ENCODE measurements at regions not wholly inside any gene's neighbourhood (a gene's known extent, or its start where the extent isn't known, plus 50 kb on each side); places are given as distances from the start of the nearest gene placed in this dataset.
"Not testable (repeated sequence)": the region's sequence is repeated elsewhere in the genome, so short reads cannot be mapped to it uniquely, and the experiment has no call there.

DNA sequence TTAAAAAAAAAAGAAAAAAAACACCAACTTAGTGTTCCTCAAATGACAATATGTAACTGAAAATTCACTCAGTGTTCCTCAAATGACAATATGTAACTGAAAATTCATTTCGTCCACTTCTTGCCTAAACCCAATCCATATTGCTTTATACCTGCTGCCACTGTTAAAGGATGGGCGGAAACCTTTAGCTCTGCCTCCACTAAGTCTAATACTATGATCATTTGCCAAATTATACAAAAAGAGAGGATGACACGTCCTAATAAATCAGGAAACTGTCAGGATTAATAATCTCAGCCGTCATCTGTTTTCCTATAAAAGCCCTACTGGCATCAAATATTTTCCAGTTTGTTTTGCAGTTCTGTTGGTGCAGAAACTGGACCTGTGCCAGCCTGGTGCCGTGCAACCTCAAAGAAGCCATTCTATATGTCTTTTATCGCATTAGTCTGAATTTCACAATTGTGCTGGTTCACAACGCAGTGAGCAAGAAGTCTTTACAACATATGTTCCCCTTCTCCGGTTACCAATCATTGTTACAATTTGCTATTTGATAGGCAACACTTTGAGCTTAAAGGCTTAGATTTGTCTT, 160.4 kb upstream of the KCNH8 start:
- DNase-seq (ENCODE audit: low read depth), result no peak

DNA sequence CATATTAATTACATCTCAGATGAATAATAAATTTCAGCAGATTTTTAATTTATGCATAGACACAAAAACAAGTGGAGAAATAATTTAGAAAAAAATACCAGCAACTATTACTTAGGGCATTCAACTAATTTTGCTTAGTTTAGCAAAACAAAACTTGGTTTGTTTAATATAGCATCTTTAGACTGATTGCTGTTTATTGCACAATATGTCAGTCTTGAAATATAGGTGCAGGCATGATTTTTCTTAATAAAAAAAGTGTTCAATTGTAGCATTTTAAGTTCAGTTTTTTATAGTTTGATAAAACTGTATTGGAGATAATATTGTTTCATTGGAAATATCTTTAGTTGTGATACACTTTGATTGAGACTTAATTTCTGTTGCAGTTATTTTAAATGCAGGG, 161.2 kb upstream of the KCNH8 start:
- DNase-seq (ENCODE audit: low read depth), result no peak

- DNase-seq (ENCODE audit: low read depth), result no peak
Observed at GRCh38 chr3:18982920-18983319, 165.4 kb upstream of the KCNH8 start.

DNA sequence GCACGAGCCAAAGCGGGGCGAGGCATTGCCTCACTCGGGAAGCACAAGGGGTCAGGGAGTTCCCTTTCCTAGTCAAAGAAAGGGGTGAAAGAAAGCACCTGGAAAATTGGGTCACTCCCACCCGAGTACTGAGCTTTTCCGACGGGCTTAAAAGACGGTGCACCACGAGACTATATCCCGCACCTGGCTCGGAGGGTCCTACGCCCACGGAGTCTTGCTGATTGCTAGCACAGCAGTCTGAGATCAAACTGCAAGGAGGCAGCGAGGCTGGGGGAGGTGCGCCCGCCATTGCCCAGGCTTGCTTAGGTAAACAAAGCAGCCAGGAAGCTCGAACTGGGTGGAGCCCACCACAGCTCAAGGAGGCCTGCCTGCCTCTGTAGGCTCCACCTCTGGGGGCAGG, 172.2 kb upstream of the KCNH8 start:
- not testable (repeated sequence) for DNase-seq (ENCODE audit: low read depth)

DNA sequence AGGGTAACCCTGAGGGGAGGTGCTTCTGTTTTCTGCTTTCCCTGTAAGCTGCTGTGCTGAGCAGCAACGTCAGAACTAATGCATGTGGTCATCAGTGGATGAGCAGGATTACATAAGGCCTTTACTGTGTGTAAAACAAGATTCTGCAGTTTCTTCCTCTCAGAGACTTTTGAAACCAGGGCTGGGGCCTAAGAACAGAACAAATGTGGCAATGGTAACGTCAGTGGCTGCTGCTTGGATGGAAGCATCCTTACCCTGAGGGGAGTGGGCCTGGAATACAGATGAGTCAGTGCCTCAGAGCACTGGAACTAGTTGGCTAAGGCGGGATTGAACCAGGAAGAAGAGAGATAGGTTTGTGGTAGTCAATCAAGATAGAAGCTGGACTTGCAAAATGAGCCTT, 180.2 kb upstream of the KCNH8 start:
- no peak for DNase-seq (ENCODE audit: low read depth)

DNA sequence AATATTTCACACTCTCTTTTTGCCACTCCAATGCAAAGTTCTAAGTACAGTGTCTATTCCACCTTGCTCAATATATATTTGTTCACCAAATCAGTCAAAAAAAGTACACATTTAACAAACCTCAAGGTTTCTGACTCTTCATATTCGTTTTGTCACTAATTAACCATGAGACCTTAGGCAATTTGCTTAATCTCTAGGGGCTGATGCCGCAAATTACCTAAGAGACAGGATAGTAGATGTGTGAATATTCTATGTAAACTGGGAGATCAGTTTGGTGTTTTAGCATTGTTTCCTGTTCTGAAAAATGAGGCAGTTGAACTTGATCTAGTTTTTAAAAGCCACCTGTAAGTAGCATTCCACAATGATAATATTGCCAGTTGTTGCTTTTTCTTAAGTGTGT, 182.5 kb upstream of the KCNH8 start:
- DNase-seq (ENCODE audit: low read depth), result no peak

DNA sequence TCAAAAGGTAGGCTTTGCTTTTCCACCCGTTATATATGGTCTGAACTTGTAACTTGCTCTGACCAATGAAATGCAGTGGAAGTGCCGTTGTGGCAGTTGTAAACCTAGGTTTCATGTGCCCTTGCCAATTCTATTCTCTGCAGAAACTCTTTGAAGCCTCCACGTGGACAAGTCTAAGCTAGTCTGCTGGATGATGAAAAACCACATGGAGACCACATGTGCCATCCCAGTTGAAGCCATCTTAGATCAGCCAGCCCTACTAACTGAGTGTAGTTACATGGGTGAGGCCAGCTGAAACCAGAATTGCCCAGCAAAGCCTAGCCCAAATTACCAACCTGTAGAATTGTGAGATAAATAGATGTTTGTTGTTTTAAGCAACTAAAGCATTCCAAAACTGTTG, 183.7 kb upstream of the KCNH8 start:
- no peak for DNase-seq (ENCODE audit: low read depth)

DNA sequence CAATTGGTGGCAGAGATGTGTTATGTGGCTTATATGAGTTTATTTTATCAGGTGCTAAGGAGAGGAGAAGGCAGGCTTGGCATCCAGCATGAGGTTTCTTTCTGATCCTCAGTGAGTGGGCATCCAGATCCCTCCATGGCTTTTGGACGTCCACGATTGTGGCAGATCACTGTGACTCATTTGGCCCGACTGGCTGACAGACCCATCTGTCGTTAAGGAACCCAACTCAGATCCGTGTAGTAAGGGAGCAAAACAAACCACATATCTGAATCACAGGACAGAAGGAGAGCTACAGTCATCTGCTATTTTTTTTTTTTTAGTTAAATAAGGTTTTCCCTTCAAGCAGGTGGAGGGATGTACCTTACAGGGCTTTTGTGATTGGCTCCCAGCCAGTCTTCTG, 197.0 kb upstream of the KCNH8 start:
- DNase-seq (ENCODE audit: low read depth), result no peak

DNA sequence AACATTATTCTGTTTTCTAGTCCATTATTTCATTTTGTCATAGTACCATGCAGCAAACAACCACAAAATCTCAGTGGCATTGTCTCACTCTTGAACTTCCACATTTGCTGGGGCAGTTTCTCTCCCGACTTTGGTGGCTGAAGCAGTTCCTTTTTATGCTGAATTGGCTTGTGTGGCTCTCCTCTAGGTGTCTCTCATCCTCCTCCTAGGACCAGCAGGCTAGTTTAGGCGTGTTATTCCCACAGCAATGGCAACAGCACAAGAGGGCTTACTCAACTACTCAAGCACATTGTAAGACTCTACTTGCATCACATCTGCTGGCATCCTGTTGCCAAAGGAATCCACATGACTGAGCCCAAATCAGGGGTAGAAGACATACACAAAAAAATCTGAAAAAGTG, 201.8 kb upstream of the KCNH8 start:
- no peak for DNase-seq (ENCODE audit: low read depth)

DNA sequence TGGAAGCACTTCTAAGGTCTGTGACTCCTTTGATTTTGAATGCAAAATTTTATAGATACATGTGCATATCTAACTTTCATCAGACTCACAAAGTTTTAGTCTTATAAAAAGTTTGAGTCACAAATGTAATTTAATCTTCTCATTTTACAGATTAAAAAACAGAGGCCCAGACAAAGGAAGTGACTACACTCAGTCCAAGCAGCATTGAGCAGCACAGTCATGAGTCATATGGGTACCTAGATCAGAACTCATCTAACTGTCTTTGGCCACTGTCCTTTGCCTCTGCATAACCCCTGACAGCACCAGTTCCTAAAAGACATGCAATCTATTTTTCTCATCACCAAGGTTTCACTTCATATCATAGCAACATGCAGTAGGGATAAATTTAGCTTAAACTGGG, 210.7 kb upstream of the KCNH8 start:
- no peak for DNase-seq (ENCODE audit: low read depth)

GRCh38 chr3:18919158-18919557, 229.2 kb upstream of the KCNH8 start:
- no peak for DNase-seq (ENCODE audit: low read depth)

DNA sequence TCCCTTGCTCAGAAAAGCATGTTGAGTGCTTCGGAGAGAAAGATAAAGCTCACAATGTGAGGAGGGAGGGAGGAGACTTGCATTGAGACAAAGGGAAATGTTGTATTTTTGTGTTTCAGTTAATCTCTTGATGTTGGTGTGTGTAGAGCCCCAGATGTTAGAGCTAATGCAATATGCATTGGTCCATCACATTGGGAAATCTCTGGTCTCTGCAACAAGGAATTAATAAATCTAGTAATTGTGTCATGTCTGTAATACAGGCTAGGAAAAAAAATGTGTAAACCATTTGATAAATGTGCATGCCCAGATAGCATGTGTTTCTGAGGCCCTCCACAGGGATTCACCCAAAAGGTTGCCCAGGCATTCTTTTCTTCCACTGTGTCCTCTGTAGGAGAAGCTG, 230.4 kb upstream of the KCNH8 start:
- DNase-seq (ENCODE audit: low read depth), result no peak

GRCh38 chr3:18902081-18902793, 246.1 kb upstream of the KCNH8 start:
- no peak for DNase-seq (ENCODE audit: low read depth)

DNA sequence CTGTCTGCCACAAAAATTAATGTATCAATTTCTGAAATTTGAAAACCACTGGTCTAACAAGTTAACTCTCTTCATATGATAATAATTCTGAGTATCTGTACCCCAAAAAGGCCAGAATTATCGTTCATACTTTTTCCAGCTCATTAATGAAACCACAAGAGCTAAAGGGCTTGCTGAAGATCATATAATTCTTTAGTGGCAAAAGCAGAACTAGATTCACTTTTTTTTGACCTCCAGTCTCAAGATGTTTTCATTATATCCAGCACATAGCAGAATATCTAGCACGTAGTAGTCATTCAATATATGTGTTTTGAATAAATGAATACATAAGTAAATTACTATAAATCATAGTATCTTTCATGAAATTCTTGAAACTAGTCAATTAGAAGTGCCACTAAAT, 246.7 kb upstream of the KCNH8 start:
- DNase-seq (ENCODE audit: low read depth), result no peak

- DNase-seq (ENCODE audit: low read depth), result no peak
Observed at GRCh38 chr3:18900994-18901393, 247.3 kb upstream of the KCNH8 start.

DNA sequence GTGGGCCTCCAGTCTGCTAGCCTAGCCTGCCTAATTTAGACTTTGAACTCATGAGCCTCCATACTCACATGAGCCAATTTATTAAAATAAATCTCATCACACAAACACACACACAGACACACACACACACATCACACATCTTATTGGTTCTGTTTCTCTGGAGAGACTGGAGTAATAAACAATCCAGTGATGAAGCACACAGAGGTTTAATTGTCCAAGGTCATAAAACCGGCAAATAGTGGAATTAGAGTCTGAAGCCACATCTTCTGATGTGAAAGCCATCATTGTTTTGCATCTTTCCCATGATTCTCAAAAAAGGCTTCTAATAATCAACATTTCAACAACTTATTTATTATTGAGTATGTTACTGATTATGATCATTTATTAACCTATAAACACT, 249.4 kb upstream of the KCNH8 start:
- no peak for DNase-seq (ENCODE audit: low read depth)

DNA sequence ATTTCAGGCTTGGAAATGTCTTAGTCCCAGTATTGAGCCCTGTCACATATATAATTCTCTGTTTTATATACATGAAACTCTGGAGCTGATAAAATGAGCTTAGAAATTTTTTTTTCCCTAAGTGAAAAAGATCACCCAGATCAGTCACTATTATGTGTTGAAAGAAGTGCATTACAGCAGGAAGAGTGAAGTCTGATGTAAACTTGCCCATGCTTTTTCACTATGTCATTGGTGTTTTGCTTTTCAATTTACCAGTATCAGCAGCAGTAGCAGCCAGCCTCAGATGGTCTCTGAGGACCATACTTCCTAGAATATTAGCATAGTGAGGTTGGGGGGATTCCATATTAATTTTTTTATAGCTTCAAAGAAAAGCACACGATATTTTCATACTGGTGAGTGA, 255.6 kb upstream of the KCNH8 start:
- DNase-seq (ENCODE audit: low read depth), result no peak

DNA sequence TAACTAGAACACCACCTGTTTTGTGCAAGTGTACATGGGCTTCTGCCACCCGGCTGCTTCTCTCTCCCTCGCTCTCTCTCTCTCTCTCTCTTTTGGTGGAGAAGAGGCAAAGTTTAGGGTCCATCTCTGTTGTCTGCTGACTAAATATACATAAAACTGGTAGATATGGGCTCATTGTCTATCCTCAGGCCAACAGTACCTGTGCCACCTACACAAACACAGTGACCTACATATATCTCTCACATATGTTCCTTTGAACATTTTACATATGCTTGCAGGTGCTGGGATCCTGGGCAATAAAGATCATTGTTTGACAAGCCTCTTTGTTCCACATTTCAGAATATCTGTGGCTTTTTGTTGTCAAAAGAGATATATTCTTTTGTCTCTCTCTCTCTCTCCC, 256.3 kb upstream of the KCNH8 start:
- DNase-seq (ENCODE audit: low read depth), result no peak

GRCh38 chr3:18891641-18892040, 256.7 kb upstream of the KCNH8 start:
- DNase-seq (ENCODE audit: low read depth), result no peak

DNA sequence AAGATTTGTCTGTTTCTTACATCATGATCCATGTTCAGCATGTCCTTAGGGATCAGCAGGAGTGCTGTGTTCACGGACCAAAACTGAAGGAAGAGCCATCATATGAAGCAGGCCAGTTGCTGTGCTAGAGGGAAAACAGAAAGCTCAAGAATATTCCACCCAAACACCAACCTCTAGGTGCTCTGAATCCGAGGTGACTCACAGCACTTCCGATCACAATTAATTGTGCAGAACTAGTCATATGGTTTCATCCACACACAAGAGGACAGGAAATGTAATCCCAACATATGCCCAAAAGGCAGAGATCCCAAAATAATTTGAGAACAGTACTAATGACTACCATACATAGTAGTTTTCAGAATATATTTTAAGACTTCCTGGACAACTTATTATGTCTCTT, 257.9 kb upstream of the KCNH8 start:
- no peak for DNase-seq (ENCODE audit: low read depth)

DNA sequence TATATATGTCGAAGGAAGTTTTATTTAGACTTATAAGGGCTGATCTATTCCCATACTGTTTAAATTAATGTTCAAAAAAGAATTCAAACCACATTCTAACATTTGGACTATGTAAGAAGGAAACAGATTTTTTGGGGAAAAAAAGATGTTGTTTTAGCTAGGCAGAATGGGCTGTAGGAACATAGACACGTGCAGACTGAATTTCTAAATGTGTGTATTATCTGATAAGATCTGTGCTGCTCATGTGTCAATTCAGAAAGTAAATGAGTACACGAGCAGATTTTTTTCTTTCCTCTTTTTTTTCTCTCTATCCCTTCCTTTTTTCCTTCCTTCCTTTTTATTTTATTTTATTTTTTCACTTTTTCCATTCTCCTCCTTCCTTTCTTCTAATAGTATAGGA, 259.5 kb upstream of the KCNH8 start:
- no peak for DNase-seq (ENCODE audit: low read depth)

GRCh38 chr3:18888370-18888769, 259.9 kb upstream of the KCNH8 start:
- no peak for DNase-seq (ENCODE audit: low read depth)

DNA sequence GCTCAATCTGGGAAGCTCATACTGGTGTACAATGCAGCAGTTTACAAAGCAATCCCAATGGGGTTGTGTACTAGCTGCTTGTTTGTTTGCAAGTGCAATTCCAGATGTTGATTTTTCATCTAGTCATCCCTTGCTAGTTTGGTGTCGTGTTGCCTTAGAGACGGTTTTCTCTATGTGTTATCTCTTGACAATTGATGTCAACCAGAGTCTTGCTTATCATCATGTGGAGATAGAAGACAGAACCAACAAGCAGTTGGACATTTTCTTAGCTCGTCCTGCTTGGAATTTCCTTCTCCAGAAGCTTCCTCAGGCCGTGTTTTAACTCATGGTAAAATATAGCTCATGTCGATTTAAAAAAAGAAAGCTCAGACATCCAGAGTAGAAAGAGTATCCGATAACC, 262.0 kb upstream of the KCNH8 start:
- DNase-seq (ENCODE audit: low read depth), result no peak

DNA sequence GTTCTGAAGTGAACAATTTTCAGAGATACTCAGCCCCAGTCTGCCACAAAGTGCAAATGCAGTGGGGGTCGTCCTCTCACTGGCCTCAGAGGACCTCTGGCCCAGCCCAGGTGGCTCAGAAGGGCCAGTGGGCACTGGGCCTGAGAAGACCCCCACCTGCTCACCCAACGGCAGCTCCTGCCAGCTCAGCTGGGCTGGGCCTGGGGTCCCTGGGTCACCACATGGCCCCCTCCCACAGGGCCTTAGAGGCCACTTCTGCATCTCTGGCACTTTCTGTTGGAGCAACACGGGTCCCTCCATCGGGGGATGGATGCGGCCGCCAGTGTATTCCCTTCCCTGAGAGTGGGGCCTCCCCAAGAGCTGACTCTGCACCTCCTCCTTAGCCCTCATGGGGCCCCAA, 262.7 kb upstream of the KCNH8 start:
- no peak for DNase-seq (ENCODE audit: low read depth)

Measured in amniotic epithelial cell (primary cell).